ENCODE measurements at regions not wholly inside any gene's neighbourhood (a gene's known extent, or its start where the extent isn't known, plus 50 kb on each side); places are given as distances from the start of the nearest gene placed in this dataset.

DNA sequence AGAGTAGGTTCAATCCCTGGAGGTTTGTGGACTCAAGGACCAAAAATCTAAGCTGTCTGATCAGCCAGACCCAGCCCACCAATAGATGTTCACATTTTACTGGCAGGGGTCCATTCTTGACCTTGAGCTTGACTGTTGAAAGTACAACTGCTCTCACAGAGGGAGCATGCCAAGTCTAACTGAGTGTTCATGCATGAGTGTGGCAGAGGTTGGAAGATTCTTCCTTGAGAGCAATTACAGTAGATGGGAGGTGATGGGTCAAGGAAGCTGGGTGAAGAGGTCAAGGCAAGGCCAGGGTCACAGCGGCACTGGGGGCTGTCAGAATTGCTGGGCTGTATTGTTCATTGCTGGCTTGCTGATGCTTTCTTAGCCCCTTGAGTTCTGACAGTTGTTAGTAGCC lies 202.8 kb upstream of the SVIL start:
- Histone ChIP-seq H3K4me2 (ENCODE audit: low read depth, low read length) (no peak overlapping the region), H4K20me1 (ENCODE audit: insufficient read depth, low read length) (no peaks in the 10 kb centered on the region), H3K27me3 (ENCODE audit: control insufficient read depth in 1 of 2, insufficient read depth in 2 of 2, low read length in 2 of 2) (no peaks in the 10 kb centered on the region; a peak in 2 of 5 replicates), H3K36me3 (replicated peaks in 1 of 2; ENCODE audit: control insufficient read depth in 1 of 2, insufficient read depth in 2 of 2, low read length in 2 of 2) (no peaks in the 10 kb centered on the region), H2AFZ (ENCODE audit: low read length) (no peak overlapping the region), H3K4me1 (ENCODE audit: insufficient read depth, low read length) (peaks cover 19% of the 10 kb centered on the region), H3K9me3 (ENCODE audit: low read length) (no peaks in the 10 kb centered on the region), H3K9ac (ENCODE audit: insufficient read depth, low read depth, low read length) (no peak overlapping the region), H3K4me3 (replicated peaks in 1 of 3; ENCODE audit: insufficient read depth in 1 of 3, low read depth in 2 of 3, low read length in 3 of 3) (no peak overlapping the region), H3K79me2 (ENCODE audit: insufficient read depth, low read length) (no peaks in the 10 kb centered on the region), H3K27ac (ENCODE audit: extremely low read length, insufficient read depth, low read length) (no peak overlapping the region)
- WGBS (ENCODE audit: low lambda C conversion rate), result 0% methylated on average over 1 of the region's 1 CpG
- intact Hi-C loops (cut with micrococcal nuclease; ENCODE audit: unreplicated experiment) (no loop called here), in situ Hi-C loops (cut with HindIII; ENCODE audit: extremely low pct_ligation_motif_present, low pct_unique_long_range_greater_than_20kb) (no loop called here)
- ChIA-PET CTCF (ENCODE audit: low intra/inter-chr PET ratio, low total read pairs) (no interaction called here), POLR2A (no interaction called here)
- ATAC-seq, result no peak
- no peak for FAIRE-seq
- DNase-seq (ENCODE audit: low spot score), result no peak
- BruUV-seq (replicated peaks), result no TSS peak
- no peak for TF ChIP-seq ZBTB20 (CRISPR knock-in tag; IDR thresholded peaks at IDR 0.05; ENCODE audit: borderline replicate concordance, low read depth)
- no peak for TF ChIP-seq ZSCAN25 (CRISPR knock-in tag; IDR thresholded peaks at IDR 0.05)
- no peak for TF ChIP-seq ZNF780A (CRISPR knock-in tag; IDR thresholded peaks at IDR 0.05)
- TF ChIP-seq ZIK1 (CRISPR knock-in tag; IDR thresholded peaks at IDR 0.05; ENCODE audit: borderline replicate concordance, low read depth), result no peak
- TF ChIP-seq ARNTL (CRISPR knock-in tag; IDR thresholded peaks at IDR 0.05), result no peak
- TF ChIP-seq, protein P1, sequence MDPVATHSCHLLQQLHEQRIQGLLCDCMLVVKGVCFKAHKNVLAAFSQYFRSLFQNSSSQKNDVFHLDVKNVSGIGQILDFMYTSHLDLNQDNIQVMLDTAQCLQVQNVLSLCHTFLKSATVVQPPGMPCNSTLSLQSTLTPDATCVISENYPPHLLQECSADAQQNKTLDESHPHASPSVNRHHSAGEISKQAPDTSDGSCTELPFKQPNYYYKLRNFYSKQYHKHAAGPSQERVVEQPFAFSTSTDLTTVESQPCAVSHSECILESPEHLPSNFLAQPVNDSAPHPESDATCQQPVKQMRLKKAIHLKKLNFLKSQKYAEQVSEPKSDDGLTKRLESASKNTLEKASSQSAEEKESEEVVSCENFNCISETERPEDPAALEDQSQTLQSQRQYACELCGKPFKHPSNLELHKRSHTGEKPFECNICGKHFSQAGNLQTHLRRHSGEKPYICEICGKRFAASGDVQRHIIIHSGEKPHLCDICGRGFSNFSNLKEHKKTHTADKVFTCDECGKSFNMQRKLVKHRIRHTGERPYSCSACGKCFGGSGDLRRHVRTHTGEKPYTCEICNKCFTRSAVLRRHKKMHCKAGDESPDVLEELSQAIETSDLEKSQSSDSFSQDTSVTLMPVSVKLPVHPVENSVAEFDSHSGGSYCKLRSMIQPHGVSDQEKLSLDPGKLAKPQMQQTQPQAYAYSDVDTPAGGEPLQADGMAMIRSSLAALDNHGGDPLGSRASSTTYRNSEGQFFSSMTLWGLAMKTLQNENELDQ (CRISPR knock-in tag; IDR thresholded peaks at IDR 0.05; ENCODE audit: borderline replicate concordance), result no peak
- TF ChIP-seq FOXC1 (CRISPR knock-in tag; IDR thresholded peaks at IDR 0.05; ENCODE audit: borderline replicate concordance), result no peak
- no peak for TF ChIP-seq CBX1 (IDR thresholded peaks at IDR 0.05; ENCODE audit: low read depth)
- no peak for TF ChIP-seq ARID4A (CRISPR knock-in tag; IDR thresholded peaks at IDR 0.05; ENCODE audit: borderline replicate concordance)
- no peak for TF ChIP-seq HNRNPLL (IDR thresholded peaks at IDR 0.05; ENCODE audit: low read depth, low read length, poor library complexity, severe bottlenecking)
- TF ChIP-seq ZNF800 (CRISPR knock-in tag; IDR thresholded peaks at IDR 0.05), result no peak
- no peak for TF ChIP-seq ETV6 (CRISPR knock-in tag; conservative IDR thresholded peaks at IDR 0.05)
- no peak for TF ChIP-seq MATR3 (CRISPR knock-in tag; IDR thresholded peaks at IDR 0.05)
- no peak for TF ChIP-seq ARHGAP35 (CRISPR knock-in tag; IDR thresholded peaks at IDR 0.05; ENCODE audit: borderline replicate concordance)
